GM12878 (cell line): ENCODE measurements at regions not wholly inside any gene's neighbourhood (a gene's known extent, or its start where the extent isn't known, plus 50 kb on each side); places are given as distances from the start of the nearest gene placed in this dataset.

Experiments
- CHD4 ChIP-seq: fragments of 200-600 bp; sonication (generic); IDR thresholded peaks from 2 replicates; pipeline ENCODE4 v1.6.1; 2016; ENCODE audit warnings: mild to moderate bottlenecking
- CREB1 ChIP-seq: IDR thresholded peaks from 2 replicates; pipeline ENCODE4 v1.6.1; 2012; ENCODE audit warnings: low read depth, mild to moderate bottlenecking, inconsistent platforms
- CTCF ChIP-seq, 3 experiments: IDR thresholded peaks in 2 of 3; conservative IDR thresholded peaks in 1 of 3; 2 replicates each; pipeline ENCODE4 v1.5.1; 2011; ENCODE audit warnings: low read depth in 3 of 3, low read length in 3 of 3, mild to moderate bottlenecking in 3 of 3, control low read depth in 2 of 3, moderate library complexity in 2 of 3, inconsistent platforms in 1 of 3, mixed read lengths in 1 of 3; ENCODE audit not compliant: control insufficient read depth in 2 of 3, insufficient read depth in 1 of 3; ENCODE audit errors: extremely low read depth in 1 of 3
- CUX1 ChIP-seq: IDR thresholded peaks from 2 replicates; pipeline ENCODE4 v1.6.1; 2012; ENCODE audit warnings: improper control_type of control experiment, low read depth, low read length; ENCODE audit not compliant: insufficient replicate concordance
- KAT2A ChIP-seq: conservative IDR thresholded peaks from 2 replicates; pipeline ENCODE4 v1.6.1; 2011; ENCODE audit warnings: low read depth, low read length; ENCODE audit not compliant: control insufficient read depth
- NR2F1 ChIP-seq: fragments of 450-650 bp; conservative IDR thresholded peaks from 2 replicates; pipeline ENCODE4 v1.6.1; 2017; ENCODE audit warnings: mild to moderate bottlenecking
- PAX5 ChIP-seq: IDR thresholded peaks from 2 replicates; pipeline ENCODE4 v1.6.1; 2011; ENCODE audit warnings: low read depth, low read length, borderline replicate concordance
- RFX5 ChIP-seq: IDR thresholded peaks from 2 replicates; pipeline ENCODE4 v1.6.1; 2011; ENCODE audit warnings: low read depth, low read length, improper control_type of control experiment
- SP1 ChIP-seq: IDR thresholded peaks from one replicate; pipeline ENCODE4 v1.6.1; 2011; ENCODE audit warnings: low read depth, low read length
- SUZ12 ChIP-seq: fragments of 200-600 bp; sonication (generic); IDR thresholded peaks from one replicate; pipeline ENCODE4 v1.6.1; 2018; ENCODE audit warnings: antibody characterized with exemption, mild to moderate bottlenecking; ENCODE audit not compliant: unreplicated experiment
- ZBTB4 ChIP-seq: fragments of 450-650 bp; formaldehyde crosslinking; IDR thresholded peaks from 2 replicates; pipeline ENCODE4 v1.4.0; 2022; ENCODE audit warnings: mild to moderate bottlenecking, moderate library complexity

GRCh38 chr2:122481717-122482116 lies 726.3 kb downstream of the TSN start (continued):
- TF ChIP-seq SP1 (no peak), NR2F1 (no peak), PAX5 (no peak), SUZ12 (no peak), CREB1 (no peak), KAT2A (no peak), ZBTB4 (CRISPR knock-in tag) (no peak), CHD4 (no peak), CTCF (IDR thresholded peaks at IDR 0.05 in 2 of 3, conservative IDR thresholded peaks at IDR 0.05 in 1 of 3; ENCODE audit: control insufficient read depth in 2 of 3, extremely low read depth in 1 of 3, insufficient read depth in 1 of 3, low read depth in 3 of 3, low read length in 3 of 3) (no peak), RFX5 (no peak), CUX1 (no peak)
